Body of pancreas (tissue), 4 donors: ENCODE measurements at regions not wholly inside any gene's neighbourhood (a gene's known extent, or its start where the extent isn't known, plus 50 kb on each side); places are given as distances from the start of the nearest gene placed in this dataset.

Experiments
- POLR2A ChIP-seq, 3 donors: fragments of 450-650 bp; IDR thresholded peaks; one replicate each; pipeline ENCODE4 v1.6.1; 2016; ENCODE audit warnings: antibody characterized with exemption in 3 of 3, mild to moderate bottlenecking in 2 of 3
- TF ChIP-seq, protein P1 (sequence below), 7 experiments: fragments of 450-650 bp in 4 of 7; fragments of 200-600 bp in 3 of 7; sonication (generic) in 3 of 7; IDR thresholded peaks; one replicate each; pipeline ENCODE4 v1.5.1; 2016 to 2019; ENCODE audit warnings: antibody characterized with exemption in 7 of 7

DNA sequence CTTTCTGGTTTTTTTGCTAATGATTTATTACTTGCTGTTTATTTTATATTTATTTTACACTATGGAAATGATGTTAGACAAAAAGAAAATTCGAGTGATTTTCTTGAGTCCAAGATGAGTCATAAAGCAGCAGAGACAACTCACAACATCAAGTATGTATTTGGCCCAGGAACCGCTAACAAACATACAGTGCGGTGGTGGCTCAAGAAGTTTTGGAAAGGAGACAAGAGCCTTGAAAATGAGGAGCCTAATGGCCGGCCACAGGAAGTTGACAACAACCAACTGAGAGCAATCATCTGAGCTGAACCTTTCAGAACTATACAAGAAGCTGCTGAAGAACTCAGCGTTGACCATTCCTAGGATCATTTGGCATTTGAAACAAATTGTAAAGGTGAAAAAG is 594.1 kb downstream of the SATB2 start:
- no peak for TF ChIP-seq POLR2A (IDR thresholded peaks at IDR 0.05)
- TF ChIP-seq, protein P1, sequence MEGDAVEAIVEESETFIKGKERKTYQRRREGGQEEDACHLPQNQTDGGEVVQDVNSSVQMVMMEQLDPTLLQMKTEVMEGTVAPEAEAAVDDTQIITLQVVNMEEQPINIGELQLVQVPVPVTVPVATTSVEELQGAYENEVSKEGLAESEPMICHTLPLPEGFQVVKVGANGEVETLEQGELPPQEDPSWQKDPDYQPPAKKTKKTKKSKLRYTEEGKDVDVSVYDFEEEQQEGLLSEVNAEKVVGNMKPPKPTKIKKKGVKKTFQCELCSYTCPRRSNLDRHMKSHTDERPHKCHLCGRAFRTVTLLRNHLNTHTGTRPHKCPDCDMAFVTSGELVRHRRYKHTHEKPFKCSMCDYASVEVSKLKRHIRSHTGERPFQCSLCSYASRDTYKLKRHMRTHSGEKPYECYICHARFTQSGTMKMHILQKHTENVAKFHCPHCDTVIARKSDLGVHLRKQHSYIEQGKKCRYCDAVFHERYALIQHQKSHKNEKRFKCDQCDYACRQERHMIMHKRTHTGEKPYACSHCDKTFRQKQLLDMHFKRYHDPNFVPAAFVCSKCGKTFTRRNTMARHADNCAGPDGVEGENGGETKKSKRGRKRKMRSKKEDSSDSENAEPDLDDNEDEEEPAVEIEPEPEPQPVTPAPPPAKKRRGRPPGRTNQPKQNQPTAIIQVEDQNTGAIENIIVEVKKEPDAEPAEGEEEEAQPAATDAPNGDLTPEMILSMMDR (IDR thresholded peaks at IDR 0.05): no peak
